DOHH2 (cell line): ENCODE measurements at regions not wholly inside any gene's neighbourhood (a gene's known extent, or its start where the extent isn't known, plus 50 kb on each side); places are given as distances from the start of the nearest gene placed in this dataset.

Experiments used
- H3F3A ChIP-seq: fragments of 200-600 bp; sonication (generic), shearing (Covaris generic); 2 replicates; pipeline ENCODE4 v1.6.0; 2016; ENCODE audit warnings: antibody characterized with exemption, mild to moderate bottlenecking; ENCODE audit not compliant: control insufficient read depth, insufficient read depth
- H3K27ac ChIP-seq: fragments of 200-600 bp; sonication (generic); 2 replicates; pipeline ENCODE4 v1.5.1; 2014; ENCODE audit warnings: low read depth, mild to moderate bottlenecking, low read length, moderate library complexity
- H3K27me3 ChIP-seq: fragments of 200-600 bp; sonication (generic); 2 replicates; pipeline ENCODE4 v1.6.1; 2014; ENCODE audit warnings: mild to moderate bottlenecking, low read length, mixed read lengths; ENCODE audit not compliant: control insufficient read depth
- H3K36me3 ChIP-seq: fragments of 200-600 bp; sonication (generic); 2 replicates; pipeline ENCODE4 v1.6.1; 2014; ENCODE audit warnings: mild to moderate bottlenecking, low read length, moderate library complexity, mixed read lengths; ENCODE audit not compliant: control insufficient read depth
- H3K4me1 ChIP-seq: fragments of 200-600 bp; sonication (generic); 2 replicates; pipeline ENCODE4 v1.6.1; 2014; ENCODE audit warnings: mild to moderate bottlenecking, low read length, mixed read lengths; ENCODE audit not compliant: control insufficient read depth
- H3K4me2 ChIP-seq: fragments of 200-600 bp; sonication (generic); 2 replicates; pipeline ENCODE4 v1.6.0; 2014; ENCODE audit warnings: mild to moderate bottlenecking, low read length, moderate library complexity
- H3K4me3 ChIP-seq: fragments of 200-600 bp; sonication (generic); 2 replicates; pipeline ENCODE4 v1.5.1; 2014; ENCODE audit warnings: mild to moderate bottlenecking, low read length, mixed read lengths
- H3K79me2 ChIP-seq: fragments of 200-600 bp; sonication (generic); 2 replicates; pipeline ENCODE4 v1.6.1; 2014; ENCODE audit warnings: mild to moderate bottlenecking, low read length, mixed read lengths; ENCODE audit not compliant: control insufficient read depth
- H3K9me2 ChIP-seq: fragments of 200-600 bp; sonication (generic); replicated peaks from 2 replicates; pipeline ENCODE4 v1.6.1; 2014; ENCODE audit warnings: mild to moderate bottlenecking, low read length, mixed read lengths; ENCODE audit not compliant: control insufficient read depth
- H3K9me3 ChIP-seq: fragments of 200-600 bp; sonication (generic); 2 replicates; pipeline ENCODE4 v1.6.1; 2014; ENCODE audit warnings: antibody characterized with exemption, low read length, mixed read lengths; ENCODE audit not compliant: control insufficient read depth, insufficient read depth
- H4K20me1 ChIP-seq: fragments of 200-600 bp; sonication (generic); 2 replicates; pipeline ENCODE4 v1.6.0; 2014; ENCODE audit warnings: low read depth, mild to moderate bottlenecking, antibody characterized with exemption, low read length, moderate library complexity; ENCODE audit not compliant: control insufficient read depth, insufficient read depth
- EZH2phosphoT487 ChIP-seq: fragments of 200-600 bp; sonication (generic); IDR thresholded peaks from 2 replicates; pipeline ENCODE4 v1.6.1; 2017; ENCODE audit warnings: borderline replicate concordance, mild to moderate bottlenecking, antibody characterized with exemption, low read length, moderate library complexity, mixed read lengths
- TF ChIP-seq, protein P1 (sequence below): fragments of 200-600 bp; sonication (generic); IDR thresholded peaks from one replicate; pipeline ENCODE4 v1.5.1; 2014; ENCODE audit warnings: antibody characterized with exemption, mild to moderate bottlenecking, low read depth, low read length; ENCODE audit not compliant: poor library complexity, severe bottlenecking

DNA sequence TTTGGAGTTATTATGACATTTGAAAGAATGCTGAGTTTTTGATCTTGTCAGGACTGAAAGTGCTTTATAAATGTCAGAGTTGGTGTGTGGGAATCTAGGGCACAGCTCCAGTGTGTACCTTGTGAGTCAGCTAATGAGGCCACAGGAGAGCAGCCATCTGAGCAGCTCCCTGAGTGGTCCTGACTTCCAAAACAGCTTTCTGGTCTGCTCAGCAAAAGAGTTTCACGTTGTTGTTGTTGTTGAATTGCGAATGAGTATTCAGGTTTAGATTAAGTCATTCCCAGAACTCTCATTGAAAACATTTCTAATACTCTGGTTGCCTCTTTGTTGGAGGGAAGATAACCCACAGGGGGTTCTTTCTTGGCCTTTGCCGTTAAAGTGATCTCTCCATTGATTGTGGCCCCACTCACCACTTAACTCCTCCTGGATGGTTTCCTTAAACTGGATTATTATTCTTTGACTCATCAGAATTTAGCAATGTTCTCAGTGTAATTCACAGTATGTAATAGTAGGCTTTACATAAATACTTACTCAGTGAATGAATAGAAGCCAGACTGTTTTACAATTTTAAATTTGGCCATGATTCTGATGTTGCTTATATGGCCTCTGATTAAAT, 125.1 kb upstream of the SGCD start:
- Histone ChIP-seq H3K27me3 (no peaks in the 10 kb centered on the region; the same call in 1 of the 2 replicates), H3K4me2 (no peak overlapping the region), H3K4me1 (no peaks in the 10 kb centered on the region), H3K9me3 (no peaks in the 10 kb centered on the region), H3F3A (no peaks in the 10 kb centered on the region), H4K20me1 (no peaks in the 10 kb centered on the region), H3K79me2 (no peaks in the 10 kb centered on the region), H3K27ac (no peak overlapping the region), H3K9me2 (no peaks in the 10 kb centered on the region), H3K36me3 (no peaks in the 10 kb centered on the region), H3K4me3 (no peak overlapping the region)
- no peak for TF ChIP-seq EZH2phosphoT487
- TF ChIP-seq, protein P1, sequence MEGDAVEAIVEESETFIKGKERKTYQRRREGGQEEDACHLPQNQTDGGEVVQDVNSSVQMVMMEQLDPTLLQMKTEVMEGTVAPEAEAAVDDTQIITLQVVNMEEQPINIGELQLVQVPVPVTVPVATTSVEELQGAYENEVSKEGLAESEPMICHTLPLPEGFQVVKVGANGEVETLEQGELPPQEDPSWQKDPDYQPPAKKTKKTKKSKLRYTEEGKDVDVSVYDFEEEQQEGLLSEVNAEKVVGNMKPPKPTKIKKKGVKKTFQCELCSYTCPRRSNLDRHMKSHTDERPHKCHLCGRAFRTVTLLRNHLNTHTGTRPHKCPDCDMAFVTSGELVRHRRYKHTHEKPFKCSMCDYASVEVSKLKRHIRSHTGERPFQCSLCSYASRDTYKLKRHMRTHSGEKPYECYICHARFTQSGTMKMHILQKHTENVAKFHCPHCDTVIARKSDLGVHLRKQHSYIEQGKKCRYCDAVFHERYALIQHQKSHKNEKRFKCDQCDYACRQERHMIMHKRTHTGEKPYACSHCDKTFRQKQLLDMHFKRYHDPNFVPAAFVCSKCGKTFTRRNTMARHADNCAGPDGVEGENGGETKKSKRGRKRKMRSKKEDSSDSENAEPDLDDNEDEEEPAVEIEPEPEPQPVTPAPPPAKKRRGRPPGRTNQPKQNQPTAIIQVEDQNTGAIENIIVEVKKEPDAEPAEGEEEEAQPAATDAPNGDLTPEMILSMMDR: no peak

DNA sequence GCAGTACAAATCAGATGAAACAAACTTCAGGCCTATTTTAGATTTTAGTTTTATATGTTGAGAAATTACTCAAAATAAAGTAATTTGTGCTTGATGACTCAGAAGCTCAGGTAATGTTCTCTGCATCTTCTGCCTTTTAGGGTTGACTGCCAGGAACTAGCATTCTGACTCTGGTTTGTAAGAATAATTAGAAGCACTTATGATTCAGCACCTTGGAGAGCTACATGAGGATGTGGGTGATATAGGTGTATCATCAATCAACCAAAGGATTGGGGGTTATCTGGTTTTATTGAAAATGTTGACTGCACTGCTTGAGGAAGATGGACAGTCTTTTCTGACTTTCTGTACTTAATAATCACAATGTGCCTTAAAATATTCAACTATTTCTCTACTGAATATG, 118.7 kb upstream of the SGCD start:
- Histone ChIP-seq H3K79me2 (no peaks in the 10 kb centered on the region), H3K9me3 (no peaks in the 10 kb centered on the region), H3K4me2 (no peak overlapping the region), H3K27me3 (no peaks in the 10 kb centered on the region), H3K4me3 (no peak overlapping the region), H3F3A (no peaks in the 10 kb centered on the region), H3K36me3 (no peaks in the 10 kb centered on the region), H4K20me1 (no peaks in the 10 kb centered on the region), H3K4me1 (no peaks in the 10 kb centered on the region), H3K9me2 (no peaks in the 10 kb centered on the region), H3K27ac (no peak overlapping the region)
- no peak for TF ChIP-seq EZH2phosphoT487
- TF ChIP-seq, protein P1: no peak

DNA sequence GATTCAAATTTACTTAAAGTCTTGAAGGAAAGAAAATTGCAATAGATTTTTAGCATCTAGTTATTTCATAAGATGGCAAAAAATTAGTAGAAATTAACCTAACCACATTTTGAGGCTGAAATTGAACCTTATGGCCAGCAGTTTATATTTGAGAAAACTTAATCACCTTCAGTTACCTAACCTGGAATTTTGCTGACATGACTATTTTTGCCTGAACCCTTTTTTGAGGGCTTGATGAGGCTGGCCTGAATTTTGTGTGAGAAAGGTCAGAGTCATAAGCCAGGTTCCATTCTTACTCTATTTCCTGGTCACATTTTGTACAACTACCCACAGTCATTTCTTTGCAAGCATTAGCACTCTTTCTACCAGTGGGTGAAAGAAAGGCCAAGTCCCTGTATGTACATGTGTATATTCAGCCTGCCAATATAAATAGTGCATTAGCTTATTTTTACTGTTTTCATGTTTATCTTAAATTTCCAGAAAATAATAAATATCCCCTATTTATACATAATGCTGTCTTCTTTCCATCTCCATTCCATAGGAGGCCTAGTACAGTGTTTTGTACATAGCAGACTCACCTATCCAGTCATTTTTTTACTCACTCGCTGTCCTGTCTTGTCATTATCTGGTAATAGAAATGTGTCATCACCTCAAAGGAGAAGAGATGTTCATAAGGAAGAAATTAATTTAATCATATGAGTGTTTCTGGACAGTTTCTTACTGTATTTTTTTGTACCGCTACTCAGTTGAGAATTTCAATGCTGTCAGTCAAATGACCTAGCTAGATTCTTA, 108.4 kb upstream of the SGCD start:
- H3K27ac ChIP-seq: no peak overlapping the region
- no peaks in the 10 kb centered on the region for H3K36me3 ChIP-seq
- H3K27me3 ChIP-seq: no peaks in the 10 kb centered on the region
- no peaks in the 10 kb centered on the region for H3K79me2 ChIP-seq
- no peaks in the 10 kb centered on the region for H3K9me3 ChIP-seq
- H4K20me1 ChIP-seq: no peaks in the 10 kb centered on the region
- H3F3A ChIP-seq: no peaks in the 10 kb centered on the region
- no peaks in the 10 kb centered on the region for H3K9me2 ChIP-seq
- no peak for TF ChIP-seq EZH2phosphoT487
- TF ChIP-seq, protein P1: no peak
- no peak overlapping the region for H3K4me3 ChIP-seq
- H3K4me2 ChIP-seq: no peak overlapping the region
- no peaks in the 10 kb centered on the region for H3K4me1 ChIP-seq
